Rectal smooth muscle tissue (tissue), 1 donor: ENCODE measurements at regions not wholly inside any gene's neighbourhood (a gene's known extent, or its start where the extent isn't known, plus 50 kb on each side); places are given as distances from the start of the nearest gene placed in this dataset.

ENCODE experiments used
- H3K27ac ChIP-seq: one replicate; pipeline ENCODE4 v1.7.0; 2013; ENCODE audit warnings: low read depth, low read length, inconsistent platforms
- H3K27me3 ChIP-seq: one replicate; pipeline ENCODE4 v1.7.0; 2013; ENCODE audit warnings: low read length; ENCODE audit not compliant: control insufficient read depth, insufficient read depth
- H3K36me3 ChIP-seq: one replicate; pipeline ENCODE4 v1.7.0; 2013; ENCODE audit warnings: low read length; ENCODE audit not compliant: control insufficient read depth, insufficient read depth
- H3K4me1 ChIP-seq: one replicate; pipeline ENCODE4 v1.7.0; 2013; ENCODE audit warnings: low read length; ENCODE audit not compliant: control insufficient read depth, insufficient read depth
- H3K4me3 ChIP-seq: one replicate; pipeline ENCODE4 v1.7.0; 2013; ENCODE audit warnings: low read length
- H3K9ac ChIP-seq: one replicate; pipeline ENCODE4 v1.7.0; 2013; ENCODE audit warnings: low read length

GRCh38 chr7:68422281-68422680 is 1176.0 kb upstream of the AUTS2 start:
- Histone ChIP-seq H3K4me3 (no peak overlapping the region), H3K36me3 (no peaks in the 10 kb centered on the region), H3K9ac (no peak overlapping the region), H3K27me3 (no peaks in the 10 kb centered on the region), H3K27ac (no peak overlapping the region), H3K4me1 (no peaks in the 10 kb centered on the region)

GRCh38 chr7:68423356-68423755 is 1174.9 kb upstream of the AUTS2 start:
- H3K4me3 ChIP-seq: no peak overlapping the region
- no peak overlapping the region for H3K27ac ChIP-seq
- H3K36me3 ChIP-seq: no peaks in the 10 kb centered on the region
- H3K27me3 ChIP-seq: no peaks in the 10 kb centered on the region
- H3K9ac ChIP-seq: no peak overlapping the region
- no peaks in the 10 kb centered on the region for H3K4me1 ChIP-seq

GRCh38 chr7:68424658-68425297 is 1173.5 kb upstream of the AUTS2 start:
- Histone ChIP-seq H3K4me1 (no peaks in the 10 kb centered on the region), H3K9ac (no peak overlapping the region), H3K36me3 (no peaks in the 10 kb centered on the region), H3K27me3 (no peaks in the 10 kb centered on the region), H3K4me3 (no peak overlapping the region), H3K27ac (no peak overlapping the region)

GRCh38 chr7:68425377-68425776 is 1172.9 kb upstream of the AUTS2 start:
- Histone ChIP-seq H3K4me1 (no peaks in the 10 kb centered on the region), H3K4me3 (no peak overlapping the region), H3K27me3 (no peaks in the 10 kb centered on the region), H3K9ac (no peak overlapping the region), H3K27ac (no peak overlapping the region), H3K36me3 (no peaks in the 10 kb centered on the region)

GRCh38 chr7:68429411-68430117 is 1168.7 kb upstream of the AUTS2 start:
- no peak overlapping the region for H3K4me3 ChIP-seq
- H3K36me3 ChIP-seq: no peaks in the 10 kb centered on the region
- H3K27me3 ChIP-seq: no peaks in the 10 kb centered on the region
- H3K27ac ChIP-seq: no peak overlapping the region
- H3K9ac ChIP-seq: no peak overlapping the region
- no peaks in the 10 kb centered on the region for H3K4me1 ChIP-seq

GRCh38 chr7:68432585-68432984 is 1165.7 kb upstream of the AUTS2 start:
- H3K36me3 ChIP-seq: no peaks in the 10 kb centered on the region

GRCh38 chr7:68433462-68434070 is 1164.7 kb upstream of the AUTS2 start:
- Histone ChIP-seq H3K27ac (no peak overlapping the region), H3K4me1 (no peaks in the 10 kb centered on the region), H3K4me3 (no peak overlapping the region), H3K36me3 (no peaks in the 10 kb centered on the region), H3K27me3 (no peaks in the 10 kb centered on the region), H3K9ac (no peak overlapping the region)

More at GRCh38 chr7:68432585-68432984, 1165.7 kb upstream of the AUTS2 start:
- H3K9ac ChIP-seq: no peak overlapping the region
- H3K4me1 ChIP-seq: no peaks in the 10 kb centered on the region
- H3K4me3 ChIP-seq: no peak overlapping the region
- H3K27me3 ChIP-seq: no peaks in the 10 kb centered on the region
- H3K27ac ChIP-seq: no peak overlapping the region

- Histone ChIP-seq H3K4me3 (no peak overlapping the region), H3K9ac (no peak overlapping the region), H3K27me3 (no peaks in the 10 kb centered on the region), H3K27ac (no peak overlapping the region), H3K36me3 (no peaks in the 10 kb centered on the region), H3K4me1 (no peaks in the 10 kb centered on the region)
Observed at GRCh38 chr7:68434857-68435256, 1163.4 kb upstream of the AUTS2 start.

- Histone ChIP-seq H3K9ac (no peak overlapping the region), H3K4me3 (no peak overlapping the region), H3K4me1 (no peaks in the 10 kb centered on the region), H3K27ac (no peak overlapping the region), H3K27me3 (no peaks in the 10 kb centered on the region), H3K36me3 (no peaks in the 10 kb centered on the region)
Observed at GRCh38 chr7:68438016-68438415, 1160.3 kb upstream of the AUTS2 start.

GRCh38 chr7:68438811-68439210 is 1159.5 kb upstream of the AUTS2 start:
- Histone ChIP-seq H3K27ac (no peak overlapping the region), H3K27me3 (no peaks in the 10 kb centered on the region), H3K4me1 (no peaks in the 10 kb centered on the region), H3K36me3 (no peaks in the 10 kb centered on the region), H3K9ac (no peak overlapping the region), H3K4me3 (no peak overlapping the region)

GRCh38 chr7:68439897-68440296 is 1158.4 kb upstream of the AUTS2 start:
- no peak overlapping the region for H3K9ac ChIP-seq
- H3K36me3 ChIP-seq: no peaks in the 10 kb centered on the region
- H3K4me1 ChIP-seq: no peaks in the 10 kb centered on the region
- no peak overlapping the region for H3K4me3 ChIP-seq
- H3K27ac ChIP-seq: no peak overlapping the region
- no peaks in the 10 kb centered on the region for H3K27me3 ChIP-seq

GRCh38 chr7:68440866-68441265 is 1157.4 kb upstream of the AUTS2 start:
- H3K27ac ChIP-seq: no peak overlapping the region
- no peaks in the 10 kb centered on the region for H3K4me1 ChIP-seq
- H3K36me3 ChIP-seq: no peaks in the 10 kb centered on the region
- H3K4me3 ChIP-seq: no peak overlapping the region
- no peaks in the 10 kb centered on the region for H3K27me3 ChIP-seq
- no peak overlapping the region for H3K9ac ChIP-seq

- Histone ChIP-seq H3K4me1 (no peaks in the 10 kb centered on the region), H3K36me3 (no peaks in the 10 kb centered on the region), H3K4me3 (no peak overlapping the region), H3K27me3 (no peaks in the 10 kb centered on the region), H3K9ac (no peak overlapping the region), H3K27ac (no peak overlapping the region)
Observed at GRCh38 chr7:68441645-68442044, 1156.6 kb upstream of the AUTS2 start.
